Spleen (tissue), 11 donors: ENCODE measurements at regions not wholly inside any gene's neighbourhood (a gene's known extent, or its start where the extent isn't known, plus 50 kb on each side); places are given as distances from the start of the nearest gene placed in this dataset.

Source experiments
- DNase-seq: peaks from one replicate; pipeline ENCODE4 v3.0.0-alpha.2; 2020
- H3K27ac ChIP-seq, 8 donors: fragments of 200-600 bp; sonication (generic) in 7 of 8; 1 replicate in 4 of 8; 2 replicates in 4 of 8; pipeline versions ENCODE4 v1.5.0 to v1.8.0; 2016 to 2021; ENCODE audit warnings: inconsistent platforms in 4 of 8, mild to moderate bottlenecking in 4 of 8, moderate library complexity in 1 of 8
- H3K27me3 ChIP-seq, 7 donors: fragments of 200-600 bp; sonication (generic) in 6 of 7; replicated peaks in 1 of 7; 1 replicate in 4 of 7; 2 replicates in 3 of 7; pipeline versions ENCODE4 v1.5.0 to v1.8.0; 2016 to 2021; ENCODE audit warnings: inconsistent platforms in 3 of 7, mild to moderate bottlenecking in 1 of 7
- H3K36me3 ChIP-seq, 6 donors: fragments of 200-600 bp; sonication (generic) in 5 of 6; 1 replicate in 4 of 6; 2 replicates in 2 of 6; pipeline versions ENCODE4 v1.5.0 to v1.8.0; 2016 to 2021; ENCODE audit warnings: inconsistent platforms in 2 of 6
- H3K4me1 ChIP-seq, 6 donors: fragments of 200-600 bp; sonication (generic) in 5 of 6; 1 replicate in 3 of 6; 2 replicates in 3 of 6; pipeline versions ENCODE4 v1.5.0 to v1.8.0; 2016 to 2021; ENCODE audit warnings: inconsistent platforms in 3 of 6
- H3K4me3 ChIP-seq, 8 donors: fragments of 200-600 bp; sonication (generic) in 7 of 8; 1 replicate in 4 of 8; 2 replicates in 4 of 8; pipeline versions ENCODE4 v1.5.0 to v1.8.0; 2016 to 2021; ENCODE audit warnings: inconsistent platforms in 4 of 8, mild to moderate bottlenecking in 4 of 8, moderate library complexity in 2 of 8
- H3K9me3 ChIP-seq, 8 donors: fragments of 200-600 bp; sonication (generic) in 7 of 8; 1 replicate in 4 of 8; 2 replicates in 4 of 8; pipeline versions ENCODE4 v1.5.0 to v1.8.0; 2016 to 2021; ENCODE audit warnings: inconsistent platforms in 4 of 8
- CTCF ChIP-seq, 11 experiments: fragments of 200-600 bp in 7 of 11; fragments of 450-650 bp in 4 of 11; sonication (generic) in 4 of 11; IDR thresholded peaks in 8 of 11; conservative IDR thresholded peaks in 3 of 11; 1 replicate in 7 of 11; 2 replicates in 4 of 11; pipeline versions ENCODE4 v1.4.0 to v1.8.0; 2016 to 2021; ENCODE audit warnings: antibody characterized with exemption in 11 of 11, inconsistent platforms in 4 of 11, mild to moderate bottlenecking in 1 of 11
- POLR2A ChIP-seq, 3 donors: fragments of 450-650 bp; IDR thresholded peaks; one replicate each; pipeline ENCODE4 v1.5.1; 2017; ENCODE audit warnings: antibody characterized with exemption in 3 of 3, mild to moderate bottlenecking in 1 of 3
- POLR2AphosphoS5 ChIP-seq, 3 donors: sonication (generic); formaldehyde crosslinking; IDR thresholded peaks; one replicate each; pipeline ENCODE4 v1.5.1; 2017; ENCODE audit warnings: antibody characterized with exemption in 3 of 3
- WGBS, 5 donors: extraction: QIAGEN DNeasy Blood & Tissue Kit in 3 of 5; methylation state at CpG; one replicate each; pipeline versions ENCODE4 v1.1.5 to v1.1.7; 2013 to 2018; 5-methylcytosine and 5-hydroxymethylcytosine counted together
- intact Hi-C: fragments of 100-400 bp; cut with DNase I; formaldehyde crosslinking; loops from one replicate; pipeline ENCODE4 v1.15.0; 2023; ENCODE audit warnings: low total_unique reads
- donor health status: healthy with polysubstance abuse.
- donor health status: DM: no; HTN: no; CAD: no; lungs with moderate emphysema.
- donor health status: DM: no; HTN: no; CAD: no.
- donor health status: Bipolar disorder and iron deficiency.
- donor health status: healthy.
- donor health status: DM: no; HTN: no; CAD: no.
- donor health status: DM: yes; HTN: yes; CAD: no.

- TF ChIP-seq POLR2AphosphoS5 (IDR thresholded peaks at IDR 0.05) (no peak), POLR2A (IDR thresholded peaks at IDR 0.05) (no peak), CTCF (IDR thresholded peaks at IDR 0.05 in 8 of 11, conservative IDR thresholded peaks at IDR 0.05 in 3 of 11) (no peak)
- Histone ChIP-seq H3K4me3 (no peak overlapping the region), H3K27ac (no peak overlapping the region), H3K4me1 (no peaks in the 10 kb centered on the region), H3K9me3 (no peaks in the 10 kb centered on the region), H3K27me3 (peaks cover 0 to 14% (median 0%) of the 10 kb centered on the region in 7 donors), H3K36me3 (no peaks in the 10 kb centered on the region)
- intact Hi-C loops: no loop called here
- WGBS, 5 donors: 62 to 71% (median 70%) methylated on average over 2 to 3 of the region's 3 CpGs
- peak; percentile 40 for DNase-seq
Measured at GRCh38 chrX:69083361-69083760, 81.9 kb downstream of the PJA1 start.

DNA sequence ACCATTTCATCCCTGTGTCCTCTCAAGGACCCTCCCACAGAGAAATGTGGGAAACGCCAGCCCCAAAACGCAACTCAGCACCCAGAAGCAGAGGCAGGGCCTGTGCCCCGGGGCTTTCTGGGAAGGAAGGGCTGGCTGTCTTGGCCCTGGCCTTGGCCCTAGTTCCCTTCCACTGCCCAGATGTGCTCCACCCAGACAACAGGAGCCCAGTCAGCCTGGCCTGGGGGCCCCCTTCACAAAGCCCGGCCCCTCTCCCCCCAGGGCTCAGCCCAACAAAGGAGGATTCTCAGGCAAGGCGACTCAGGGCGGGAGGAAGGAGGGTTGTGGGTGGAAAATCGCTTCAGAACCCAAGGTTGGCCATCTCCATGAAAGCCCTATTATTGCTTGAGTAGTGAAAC lies 82.5 kb downstream of the PJA1 start:
- H3K4me3 ChIP-seq: no peak overlapping the region
- H3K36me3 ChIP-seq: no peaks in the 10 kb centered on the region
- WGBS, 5 donors: 48 to 89% (median 78%) methylated on average over 4 to 7 of the region's 7 CpGs; no CpG with 5 or more reads in 1 of the 5 donors
- no peak for TF ChIP-seq POLR2AphosphoS5 (IDR thresholded peaks at IDR 0.05)
- TF ChIP-seq POLR2A (IDR thresholded peaks at IDR 0.05): no peak
- no peak for TF ChIP-seq CTCF (IDR thresholded peaks at IDR 0.05 in 8 of 11, conservative IDR thresholded peaks at IDR 0.05 in 3 of 11)
- H3K27me3 ChIP-seq: peaks cover 0 to 12% (median 0%) of the 10 kb centered on the region in 7 donors
- peak; percentile 69 for DNase-seq
- intact Hi-C loops: no loop called here
- no peaks in the 10 kb centered on the region for H3K4me1 ChIP-seq
- H3K27ac ChIP-seq: no peak overlapping the region
- H3K9me3 ChIP-seq: no peaks in the 10 kb centered on the region

DNA sequence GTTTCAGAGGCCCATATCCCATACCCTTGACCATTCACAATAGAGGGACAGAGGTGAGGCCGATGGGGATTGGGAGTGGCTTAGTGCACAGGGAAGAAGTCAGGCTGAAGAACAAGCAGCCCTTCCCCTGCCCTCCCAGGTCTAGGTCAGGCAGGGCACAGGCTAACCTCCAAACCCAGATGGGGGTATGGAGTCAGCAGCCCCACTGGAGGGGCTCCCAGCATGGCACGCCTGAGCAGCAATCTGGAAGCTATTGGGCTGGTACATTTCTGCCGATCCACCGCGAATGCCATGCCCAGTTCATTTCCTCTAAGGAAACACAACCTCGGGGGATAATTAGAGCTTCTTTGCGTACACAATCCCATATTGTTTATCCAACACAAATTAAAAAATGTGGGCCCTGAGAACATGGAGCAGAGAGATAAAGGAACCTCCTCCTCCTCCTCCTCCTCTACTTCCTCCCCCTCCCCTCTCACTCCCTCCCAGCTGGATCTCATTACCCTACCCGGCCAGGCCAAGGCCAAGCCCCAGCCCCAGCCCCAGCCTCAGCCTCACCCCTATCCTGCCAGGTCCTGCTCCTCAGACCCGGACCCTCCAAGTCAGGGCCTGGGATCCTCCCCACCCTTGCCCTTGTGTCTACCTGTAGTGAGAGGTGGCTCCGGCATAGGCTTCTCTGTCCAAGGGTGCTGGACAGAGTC lies 83.0 kb downstream of the PJA1 start:
- 63 to 75% (median 65%) methylated on average over 5 to 10 of the region's 10 CpGs for WGBS, 5 donors
- intact Hi-C loops: no loop called here

More for the DNA sequence above, 83.0 kb downstream of the PJA1 start:
- no peak for TF ChIP-seq POLR2A (IDR thresholded peaks at IDR 0.05)
- TF ChIP-seq CTCF (IDR thresholded peaks at IDR 0.05 in 8 of 11, conservative IDR thresholded peaks at IDR 0.05 in 3 of 11): no peak
- no peak for TF ChIP-seq POLR2AphosphoS5 (IDR thresholded peaks at IDR 0.05)
- DNase-seq: peak; percentile 62
- H3K27ac ChIP-seq: no peak overlapping the region
- no peaks in the 10 kb centered on the region for H3K36me3 ChIP-seq
- peaks cover 0 to 7% (median 0%) of the 10 kb centered on the region in 7 donors for H3K27me3 ChIP-seq
- no peaks in the 10 kb centered on the region for H3K9me3 ChIP-seq
- H3K4me1 ChIP-seq: no peaks in the 10 kb centered on the region
- no peak overlapping the region for H3K4me3 ChIP-seq
